Stomach smooth muscle (tissue), 2 donors: ENCODE measurements at regions not wholly inside any gene's neighbourhood (a gene's known extent, or its start where the extent isn't known, plus 50 kb on each side); places are given as distances from the start of the nearest gene placed in this dataset.
A peak's percentile ranks its signal among the peaks of the same experiment; 100 is the strongest.

Experiments used
- H3K27ac ChIP-seq: one replicate; pipeline ENCODE4 v1.7.0; 2013; ENCODE audit warnings: mild to moderate bottlenecking, low read length, inconsistent platforms
- H3K27me3 ChIP-seq, 2 donors: one replicate each; pipeline ENCODE4 v1.7.0; 2013; ENCODE audit warnings: low read length in 2 of 2; ENCODE audit not compliant: insufficient read depth in 2 of 2, control insufficient read depth in 1 of 2
- H3K36me3 ChIP-seq, 2 donors: one replicate each; pipeline ENCODE4 v1.7.0; 2013; ENCODE audit warnings: low read length in 2 of 2; ENCODE audit not compliant: control insufficient read depth in 2 of 2, insufficient read depth in 2 of 2
- H3K4me1 ChIP-seq: one replicate; pipeline ENCODE4 v1.7.0; 2013; ENCODE audit warnings: low read length; ENCODE audit not compliant: control insufficient read depth, insufficient read depth
- H3K4me3 ChIP-seq, 2 donors: one replicate each; pipeline ENCODE4 v1.7.0; 2013; ENCODE audit warnings: low read length in 2 of 2
- H3K9ac ChIP-seq, 2 donors: one replicate each; pipeline ENCODE4 v1.7.0; 2013; ENCODE audit warnings: low read length in 2 of 2, mild to moderate bottlenecking in 1 of 2
- H3K9me3 ChIP-seq, 2 donors: one replicate each; pipeline ENCODE4 v1.7.0; 2013; ENCODE audit warnings: low read length in 2 of 2; ENCODE audit not compliant: control insufficient read depth in 2 of 2
- donor health status: healthy.
- donor health status: Pancreatic carcinoma.

DNA sequence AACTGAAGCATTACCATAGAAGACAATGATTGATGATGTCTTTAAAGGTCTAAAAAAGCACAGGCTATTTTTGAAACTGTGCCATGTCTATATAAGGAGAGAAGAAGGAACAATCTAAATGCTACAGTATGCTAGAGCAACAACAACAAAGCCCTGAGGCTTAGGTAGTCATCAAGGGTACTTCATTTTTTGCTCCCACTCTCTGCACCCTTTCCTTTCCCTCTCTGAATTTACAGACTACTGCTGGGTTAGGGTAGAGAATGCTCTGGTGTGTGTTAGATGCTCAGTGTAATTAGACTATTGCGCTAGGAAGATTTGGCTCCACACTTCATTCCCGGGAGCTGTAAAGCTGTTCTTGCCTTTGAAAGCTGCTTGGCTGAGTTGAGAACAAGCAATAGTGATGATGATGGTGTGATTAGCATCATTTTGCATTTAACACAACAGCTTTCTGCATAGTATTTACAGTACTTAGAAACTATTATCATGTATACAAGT is 1262.5 kb upstream of the CITED2 start:
- H3K27me3 ChIP-seq: no peaks in the 10 kb centered on the region
- H3K4me3 ChIP-seq: peak overlapping the region in 1 of 2 donors; percentile 50
- no peak overlapping the region for H3K27ac ChIP-seq
- H3K9me3 ChIP-seq: no peaks in the 10 kb centered on the region
- H3K4me1 ChIP-seq: peaks cover 5% of the 10 kb centered on the region
- H3K36me3 ChIP-seq: no peaks in the 10 kb centered on the region
- peak overlapping the region in 1 of 2 donors; percentile 6 for H3K9ac ChIP-seq

DNA sequence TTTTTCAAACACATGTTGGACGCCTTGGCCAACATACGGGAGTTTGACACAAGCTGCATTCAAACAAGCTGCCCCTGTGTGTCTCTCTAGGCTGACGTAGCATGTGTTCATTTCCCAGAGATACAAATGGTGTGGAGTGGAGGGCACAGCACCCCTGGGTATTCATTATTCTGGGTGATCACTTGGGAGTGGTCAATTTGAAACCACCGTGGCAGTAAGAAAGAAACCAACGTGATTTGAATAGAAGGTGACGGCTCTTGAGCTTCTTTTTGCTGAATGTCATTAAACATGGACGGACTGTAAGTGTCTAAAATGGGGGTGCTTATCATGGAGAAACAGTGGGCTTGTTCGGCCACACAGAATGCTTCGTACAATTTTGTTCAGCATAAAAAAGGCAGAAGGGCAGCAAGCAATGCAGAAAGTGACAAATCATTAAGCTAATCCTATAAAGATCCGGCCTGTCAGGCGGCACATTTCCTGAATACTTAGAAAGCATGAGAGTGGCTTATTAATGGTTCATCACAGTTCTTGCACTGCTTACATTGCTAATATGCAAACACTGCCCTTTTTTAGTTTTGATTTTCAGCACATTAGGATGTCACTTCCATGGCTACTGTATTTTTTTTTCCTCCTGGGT is 1261.9 kb upstream of the CITED2 start:
- Histone ChIP-seq H3K27me3 (no peaks in the 10 kb centered on the region), H3K36me3 (no peaks in the 10 kb centered on the region), H3K4me3 (peak overlapping the region in 1 of 2 donors; percentile 50), H3K9me3 (no peaks in the 10 kb centered on the region), H3K4me1 (peaks cover 5% of the 10 kb centered on the region), H3K27ac (no peak overlapping the region), H3K9ac (no peak overlapping the region)

DNA sequence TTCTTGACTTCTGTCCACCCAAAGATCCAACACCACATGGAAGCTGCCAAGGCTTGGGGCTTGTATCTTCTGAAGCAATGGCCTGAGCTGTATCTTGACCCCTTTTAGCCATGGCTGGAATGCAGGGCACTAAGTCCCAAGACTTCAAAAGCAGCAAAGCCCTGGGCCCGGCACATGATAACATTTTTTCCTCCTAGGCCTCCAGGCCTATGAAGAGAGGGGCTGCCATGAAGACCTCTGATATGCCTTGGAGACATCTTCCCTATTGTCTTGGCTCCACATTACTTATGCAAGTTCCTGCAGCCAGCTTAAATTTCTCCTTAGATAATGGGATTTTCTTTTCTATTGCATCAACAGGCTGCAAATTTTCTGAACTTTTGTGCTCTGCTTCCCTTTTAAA is 1252.6 kb upstream of the CITED2 start:
- Histone ChIP-seq H3K36me3 (no peaks in the 10 kb centered on the region), H3K9ac (no peak overlapping the region), H3K27me3 (no peaks in the 10 kb centered on the region), H3K4me1 (no peaks in the 10 kb centered on the region), H3K9me3 (no peaks in the 10 kb centered on the region), H3K27ac (no peak overlapping the region), H3K4me3 (no peak overlapping the region)

- Histone ChIP-seq H3K4me3 (no peak overlapping the region), H3K9me3 (no peaks in the 10 kb centered on the region), H3K36me3 (no peaks in the 10 kb centered on the region), H3K27me3 (no peaks in the 10 kb centered on the region), H3K27ac (no peak overlapping the region), H3K4me1 (no peaks in the 10 kb centered on the region), H3K9ac (no peak overlapping the region)
Measured at GRCh38 chr6:140623498-140623897, 1249.0 kb upstream of the CITED2 start.

GRCh38 chr6:140620496-140620895 is 1246.0 kb upstream of the CITED2 start:
- no peak overlapping the region for H3K27ac ChIP-seq
- no peak overlapping the region for H3K9ac ChIP-seq
- no peaks in the 10 kb centered on the region for H3K27me3 ChIP-seq
- no peak overlapping the region for H3K4me3 ChIP-seq
- H3K4me1 ChIP-seq: no peaks in the 10 kb centered on the region
- H3K36me3 ChIP-seq: no peaks in the 10 kb centered on the region
- no peaks in the 10 kb centered on the region for H3K9me3 ChIP-seq

DNA sequence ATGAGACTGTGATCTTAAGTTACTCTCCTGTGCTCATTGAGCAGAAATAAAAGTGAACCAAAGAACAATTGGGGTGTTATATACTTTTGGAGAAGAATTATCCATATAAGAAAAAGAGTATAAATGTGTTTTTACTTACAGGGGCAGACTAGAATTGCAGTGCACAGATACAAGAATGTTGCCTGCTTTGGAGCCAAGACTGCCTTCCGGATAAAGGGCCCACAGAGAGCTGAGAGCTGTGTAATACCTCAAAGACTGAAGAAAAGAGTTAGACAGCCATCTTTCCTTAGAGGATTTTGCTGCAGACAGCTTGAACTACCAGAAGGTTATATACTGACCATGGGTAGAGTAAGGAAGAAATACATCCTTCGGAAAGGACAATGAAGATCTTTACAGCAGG is 1235.5 kb upstream of the CITED2 start:
- Histone ChIP-seq H3K27ac (no peak overlapping the region), H3K9me3 (no peaks in the 10 kb centered on the region), H3K27me3 (no peaks in the 10 kb centered on the region), H3K4me3 (no peak overlapping the region), H3K36me3 (no peaks in the 10 kb centered on the region), H3K4me1 (no peaks in the 10 kb centered on the region), H3K9ac (no peak overlapping the region)

DNA sequence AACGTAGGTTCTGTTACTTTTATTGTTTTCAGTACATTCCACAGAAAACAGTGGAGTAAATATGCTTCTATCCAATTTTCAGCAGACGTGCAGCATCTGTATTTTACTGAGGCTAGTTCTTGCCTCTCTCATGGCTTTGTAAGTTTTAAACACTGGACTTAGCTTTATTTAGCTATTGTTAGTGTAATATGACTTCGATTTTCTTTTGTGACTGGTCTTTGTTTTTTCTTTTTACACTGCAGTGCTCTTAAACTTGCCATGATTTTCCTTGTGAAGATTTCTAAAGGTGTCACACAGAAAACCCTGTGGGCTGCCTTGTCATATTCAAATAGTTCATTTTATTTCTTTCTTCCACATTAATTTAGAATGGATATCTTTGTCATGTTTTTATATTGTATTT is 1234.9 kb upstream of the CITED2 start:
- no peaks in the 10 kb centered on the region for H3K36me3 ChIP-seq
- no peak overlapping the region for H3K9ac ChIP-seq
- no peaks in the 10 kb centered on the region for H3K9me3 ChIP-seq
- no peaks in the 10 kb centered on the region for H3K4me1 ChIP-seq
- H3K27me3 ChIP-seq: no peaks in the 10 kb centered on the region
- no peak overlapping the region for H3K27ac ChIP-seq
- H3K4me3 ChIP-seq: no peak overlapping the region

- no peaks in the 10 kb centered on the region for H3K27me3 ChIP-seq
- no peak overlapping the region for H3K27ac ChIP-seq
- H3K4me3 ChIP-seq: no peak overlapping the region
- no peak overlapping the region for H3K9ac ChIP-seq
- H3K36me3 ChIP-seq: no peaks in the 10 kb centered on the region
- no peaks in the 10 kb centered on the region for H3K9me3 ChIP-seq
- H3K4me1 ChIP-seq: no peaks in the 10 kb centered on the region
Measured at GRCh38 chr6:140604786-140605185, 1230.3 kb upstream of the CITED2 start.

- Histone ChIP-seq H3K27me3 (no peaks in the 10 kb centered on the region), H3K4me3 (no peak overlapping the region), H3K9me3 (no peaks in the 10 kb centered on the region), H3K4me1 (no peaks in the 10 kb centered on the region), H3K36me3 (no peaks in the 10 kb centered on the region), H3K9ac (no peak overlapping the region), H3K27ac (no peak overlapping the region)
Measured at GRCh38 chr6:140602431-140603248, 1228.2 kb upstream of the CITED2 start.

GRCh38 chr6:140601021-140601808 is 1226.8 kb upstream of the CITED2 start:
- Histone ChIP-seq H3K4me3 (no peak overlapping the region), H3K4me1 (no peaks in the 10 kb centered on the region), H3K9ac (no peak overlapping the region), H3K36me3 (no peaks in the 10 kb centered on the region), H3K27me3 (no peaks in the 10 kb centered on the region), H3K27ac (no peak overlapping the region), H3K9me3 (no peaks in the 10 kb centered on the region)
